ENCODE measurements at regions not wholly inside any gene's neighbourhood (a gene's known extent, or its start where the extent isn't known, plus 50 kb on each side); places are given as distances from the start of the nearest gene placed in this dataset.
"Not testable (repeated sequence)": the region's sequence is repeated elsewhere in the genome, so short reads cannot be mapped to it uniquely, and the experiment has no call there.

DNA sequence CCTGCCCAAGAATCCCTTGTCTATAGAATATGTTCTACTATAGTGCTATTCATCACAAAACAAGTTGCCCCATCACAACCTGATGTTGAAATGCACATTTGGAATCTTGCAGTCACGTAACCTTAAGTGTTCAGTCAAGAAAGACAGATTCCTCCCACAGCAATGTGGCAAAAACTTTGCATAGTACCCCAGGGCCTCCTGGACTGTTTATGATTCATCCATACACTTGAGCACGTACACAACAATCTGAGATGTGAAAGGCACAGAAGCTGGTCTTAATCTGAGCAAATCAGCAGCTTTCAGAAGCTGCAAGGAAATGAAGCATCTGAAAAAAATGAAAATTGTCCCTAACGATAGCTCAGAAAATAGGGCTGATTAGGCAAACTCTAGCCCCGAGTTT, 240.2 kb upstream of the HSFY1 start:
- ATAC-seq; intact Hi-C loops (cut with micrococcal nuclease); DNase-seq: not testable (repeated sequence)

DNA sequence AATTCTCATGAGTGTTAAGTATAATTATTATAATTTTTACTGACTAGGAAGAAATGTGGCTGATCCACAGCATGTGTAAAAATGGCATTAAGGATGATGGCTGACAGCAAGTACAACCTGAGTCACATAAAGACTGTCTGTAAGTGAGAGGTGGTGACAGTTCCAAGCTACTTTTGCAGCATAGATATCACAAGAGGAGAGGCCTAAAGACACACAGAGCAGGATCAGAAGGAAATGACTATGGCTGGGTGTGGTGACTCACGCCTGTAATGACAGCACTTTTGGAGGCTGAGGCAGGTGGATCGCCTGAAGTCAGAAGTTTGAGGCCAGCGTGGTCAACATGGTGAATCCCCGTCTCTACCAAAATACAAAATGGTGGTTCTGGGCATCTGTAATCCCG, 234.7 kb upstream of the HSFY1 start:
- DNase-seq; intact Hi-C loops (cut with micrococcal nuclease); ATAC-seq: not testable (repeated sequence)

- intact Hi-C loops (cut with micrococcal nuclease); DNase-seq; ATAC-seq: not testable (repeated sequence)
Measured at GRCh38 chrY:18325499-18326279, 220.8 kb upstream of the HSFY1 start.

DNA sequence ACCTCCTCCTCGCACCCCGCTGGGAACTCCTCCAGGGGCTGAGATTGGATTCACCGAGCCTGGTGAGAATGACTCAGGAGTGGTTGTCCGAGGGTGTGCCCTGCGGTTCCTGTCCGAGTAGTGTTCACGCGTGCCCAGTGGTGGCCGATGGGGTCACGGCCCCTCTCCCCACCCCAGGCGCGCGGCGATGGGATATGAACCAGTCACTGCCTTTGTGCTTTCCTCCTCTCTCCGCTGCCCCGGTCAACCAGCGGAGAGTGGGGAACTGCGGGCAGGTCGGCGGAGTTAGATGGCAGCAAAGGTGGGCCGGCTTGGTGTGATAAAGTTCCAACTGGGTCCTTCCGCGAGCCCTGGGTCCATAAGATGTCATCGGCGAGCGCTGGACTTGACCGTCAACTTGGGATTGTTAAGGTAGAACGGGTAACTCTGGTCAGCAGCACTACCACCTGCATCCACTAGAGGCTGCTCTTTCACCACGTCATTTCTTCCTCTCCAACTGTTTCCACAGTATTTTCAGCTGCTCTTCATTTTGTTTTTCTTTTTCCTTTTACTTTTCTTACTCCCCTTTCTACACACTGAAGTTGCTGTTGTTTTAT, 220.1 kb upstream of the HSFY1 start:
- DNase-seq; intact Hi-C loops (cut with micrococcal nuclease): not testable (repeated sequence)
- peak; percentile 42 for ATAC-seq

DNA sequence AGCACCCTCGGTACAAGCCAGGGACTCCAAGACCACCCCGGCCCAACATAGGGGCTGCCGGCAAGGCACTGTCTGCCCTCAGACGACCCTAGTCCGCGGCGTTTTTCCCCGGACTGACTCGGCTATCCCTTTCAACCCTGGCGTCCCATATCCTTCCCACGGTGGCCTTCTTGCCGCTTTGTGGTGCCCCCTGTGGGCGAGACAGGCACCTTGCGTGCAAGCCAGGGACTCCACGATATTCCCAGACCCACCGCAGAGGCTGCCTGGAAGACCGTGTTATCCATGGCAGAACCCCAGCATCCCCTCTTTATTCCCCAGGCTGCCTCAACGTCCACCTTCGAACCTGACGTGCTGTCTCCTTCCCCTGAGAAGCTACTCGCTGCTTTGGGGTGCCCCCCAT, 204.0 kb upstream of the HSFY1 start:
- intact Hi-C loops (cut with micrococcal nuclease); ATAC-seq; DNase-seq: not testable (repeated sequence)
